MM.1S (cell line): ENCODE measurements at regions not wholly inside any gene's neighbourhood (a gene's known extent, or its start where the extent isn't known, plus 50 kb on each side); places are given as distances from the start of the nearest gene placed in this dataset.

ENCODE experiments used
- DNase-seq: peaks from one replicate; pipeline ENCODE4 v3.0.0-alpha.2; 2015
- H2AFZ ChIP-seq: fragments of 300-600 bp; sonication (generic); 2 replicates; pipeline ENCODE4 v1.6.0; 2016; ENCODE audit warnings: antibody characterized with exemption, low read length
- H3F3A ChIP-seq: fragments of 300-600 bp; sonication (generic); 2 replicates; pipeline ENCODE4 v1.6.1; 2016; ENCODE audit warnings: mild to moderate bottlenecking, antibody characterized with exemption, low read length, moderate library complexity, mixed read lengths; ENCODE audit not compliant: insufficient read depth
- H3K27ac ChIP-seq: fragments of 300-600 bp; sonication (generic); 2 replicates; pipeline ENCODE4 v1.5.1; 2016; ENCODE audit warnings: mild to moderate bottlenecking, low read length
- H3K27me3 ChIP-seq: fragments of 300-600 bp; sonication (generic); replicated peaks from 2 replicates; pipeline ENCODE4 v1.6.0; 2016; ENCODE audit warnings: low read length; ENCODE audit not compliant: insufficient read depth
- H3K36me3 ChIP-seq: fragments of 300-600 bp; sonication (generic); replicated peaks from 2 replicates; pipeline ENCODE4 v1.6.1; 2016; ENCODE audit warnings: mild to moderate bottlenecking, low read length, mixed read lengths; ENCODE audit not compliant: insufficient read depth
- H3K4me1 ChIP-seq: fragments of 300-600 bp; sonication (generic); 2 replicates; pipeline ENCODE4 v1.6.1; 2016; ENCODE audit warnings: low read length, mixed read lengths
- H3K4me2 ChIP-seq: fragments of 300-600 bp; sonication (generic); 2 replicates; pipeline ENCODE4 v1.6.0; 2016; ENCODE audit warnings: low read depth, low read length
- H3K4me3 ChIP-seq: fragments of 300-600 bp; sonication (generic); 2 replicates; pipeline ENCODE4 v1.5.1; 2016; ENCODE audit warnings: low read length, mixed read lengths
- H3K79me2 ChIP-seq: fragments of 300-600 bp; sonication (generic); 2 replicates; pipeline ENCODE4 v1.6.1; 2016; ENCODE audit warnings: mixed run types, low read length, mixed read lengths
- H3K9ac ChIP-seq: fragments of 300-600 bp; sonication (generic); 2 replicates; pipeline ENCODE4 v1.6.1; 2016; ENCODE audit warnings: low read length, mixed read lengths
- H3K9me2 ChIP-seq: fragments of 300-600 bp; sonication (generic); replicated peaks from 2 replicates; pipeline ENCODE4 v1.6.1; 2016; ENCODE audit warnings: mild to moderate bottlenecking, low read length, mixed read lengths; ENCODE audit not compliant: insufficient read depth
- H3K9me3 ChIP-seq: fragments of 300-600 bp; sonication (generic); replicated peaks from 2 replicates; pipeline ENCODE4 v1.6.1; 2016; ENCODE audit warnings: mild to moderate bottlenecking, low read length, mixed read lengths; ENCODE audit not compliant: insufficient read depth
- H4K20me1 ChIP-seq: fragments of 300-600 bp; sonication (generic); 2 replicates; pipeline ENCODE4 v1.6.1; 2016; ENCODE audit warnings: mild to moderate bottlenecking, low read length, moderate library complexity, mixed read lengths; ENCODE audit not compliant: insufficient read depth
- CTCF ChIP-seq: fragments of 300-600 bp; sonication (generic); IDR thresholded peaks from 2 replicates; pipeline ENCODE4 v1.5.1; 2016; ENCODE audit warnings: antibody characterized with exemption, low read length, mixed read lengths
- EZH2 ChIP-seq: fragments of 300-600 bp; sonication (generic); optimal IDR thresholded peaks from 2 replicates; pipeline ENCODE3; 2017; ENCODE audit warnings: low read depth, mild to moderate bottlenecking, antibody characterized with exemption, low read length, mixed read lengths
- EZH2phosphoT487 ChIP-seq: fragments of 300-600 bp; sonication (generic); IDR thresholded peaks from 2 replicates; pipeline ENCODE4 v1.6.1; 2018; ENCODE audit warnings: antibody characterized with exemption, low read length

DNA sequence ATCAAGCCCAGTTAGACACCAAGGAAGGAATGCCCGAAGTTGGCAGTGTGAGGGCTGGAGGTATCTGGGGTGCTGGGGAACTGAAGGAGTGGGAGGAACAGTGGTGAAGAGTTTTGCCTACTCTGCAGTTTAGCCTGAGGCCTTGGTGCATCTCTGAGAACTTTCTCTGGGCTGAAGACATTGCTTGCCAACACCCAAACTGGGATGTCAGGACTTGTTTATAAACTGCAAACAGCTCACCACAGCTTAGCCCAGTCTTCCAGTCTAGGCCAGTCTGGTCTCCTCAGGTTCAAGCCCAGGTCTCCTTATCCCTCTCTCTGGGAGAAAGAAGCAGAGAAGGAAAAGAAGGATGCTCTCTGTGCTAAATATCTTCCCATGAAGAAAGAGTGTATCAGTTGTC is 68.0 kb upstream of the BOC start:
- no peak overlapping the region for H2AFZ ChIP-seq
- no peaks in the 10 kb centered on the region for H3K4me1 ChIP-seq
- H3K4me2 ChIP-seq = no peak overlapping the region
- no peak overlapping the region for H3K27ac ChIP-seq
- H3F3A ChIP-seq = no peaks in the 10 kb centered on the region
- TF ChIP-seq EZH2 = no peak
- TF ChIP-seq EZH2phosphoT487 = no peak
- no peak for TF ChIP-seq CTCF
- no peaks in the 10 kb centered on the region for H3K79me2 ChIP-seq
- H3K9ac ChIP-seq = no peak overlapping the region
- no peaks in the 10 kb centered on the region for H3K36me3 ChIP-seq
- no peaks in the 10 kb centered on the region for H3K9me2 ChIP-seq
- H3K4me3 ChIP-seq = no peak overlapping the region
- no peaks in the 10 kb centered on the region for H3K9me3 ChIP-seq
- DNase-seq = no peak
- no peaks in the 10 kb centered on the region for H4K20me1 ChIP-seq
- H3K27me3 ChIP-seq = no peaks in the 10 kb centered on the region

GRCh38 chr3:113147681-113148261 is 63.6 kb upstream of the BOC start:
- Histone ChIP-seq H3K9me2 (no peaks in the 10 kb centered on the region), H3K36me3 (no peaks in the 10 kb centered on the region), H3K9ac (no peak overlapping the region), H3K4me3 (no peak overlapping the region), H3K79me2 (no peaks in the 10 kb centered on the region), H3K9me3 (no peaks in the 10 kb centered on the region), H3K4me2 (no peak overlapping the region), H3F3A (no peaks in the 10 kb centered on the region), H4K20me1 (no peaks in the 10 kb centered on the region), H3K4me1 (peaks cover 3% of the 10 kb centered on the region), H3K27me3 (no peaks in the 10 kb centered on the region), H2AFZ (no peak overlapping the region), H3K27ac (no peak overlapping the region)
- no peak for DNase-seq
- no peak for TF ChIP-seq CTCF
- no peak for TF ChIP-seq EZH2phosphoT487
- no peak for TF ChIP-seq EZH2

DNA sequence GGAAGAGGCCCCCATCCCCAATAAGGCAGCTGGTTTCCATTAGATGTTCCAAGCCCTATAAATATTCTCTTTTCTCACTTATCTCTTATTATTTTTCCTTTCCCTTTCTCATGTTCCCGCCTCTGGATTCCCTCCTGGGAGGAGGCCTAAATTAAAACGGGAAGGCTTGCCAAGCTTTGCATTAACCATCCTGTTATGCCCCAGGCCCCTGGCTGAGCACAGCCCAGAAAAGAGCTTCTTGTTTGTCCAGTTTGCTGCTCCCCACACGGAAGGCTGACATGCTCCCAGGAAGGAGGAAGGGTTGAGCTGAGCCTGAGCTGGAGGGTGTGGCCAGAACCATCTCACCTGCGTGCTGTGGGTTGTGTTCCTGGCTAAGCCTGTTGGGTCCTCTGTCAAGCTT is 63.1 kb upstream of the BOC start:
- Histone ChIP-seq H3K9me2 (no peaks in the 10 kb centered on the region), H3K79me2 (no peaks in the 10 kb centered on the region), H3K27ac (no peak overlapping the region), H3K27me3 (no peaks in the 10 kb centered on the region), H3F3A (peaks cover 3% of the 10 kb centered on the region; the same call in 1 of the 2 replicates), H3K9me3 (no peaks in the 10 kb centered on the region), H3K4me2 (no peak overlapping the region), H3K4me1 (peaks cover 8% of the 10 kb centered on the region), H4K20me1 (no peaks in the 10 kb centered on the region), H3K36me3 (no peaks in the 10 kb centered on the region), H2AFZ (no peak overlapping the region), H3K9ac (no peak overlapping the region), H3K4me3 (no peak overlapping the region)
- TF ChIP-seq EZH2 (no peak), CTCF (no peak), EZH2phosphoT487 (no peak)
- no peak for DNase-seq
